Left colon (tissue), 2 donors: ENCODE measurements at regions not wholly inside any gene's neighbourhood (a gene's known extent, or its start where the extent isn't known, plus 50 kb on each side); places are given as distances from the start of the nearest gene placed in this dataset.
"Not testable (repeated sequence)": the region's sequence is repeated elsewhere in the genome, so short reads cannot be mapped to it uniquely, and the experiment has no call there.

ENCODE experiments used
- ATAC-seq: fragments of 200-7000 bp; cut with Tn5 transposase; one replicate; pipeline ENCODE4 v1.9.1; 2020; ENCODE audit warnings: mild to moderate bottlenecking, moderate library complexity
- DNase-seq, 2 donors: peaks; one replicate each; pipeline ENCODE4 v3.0.0-alpha.2; 2020
- intact Hi-C, 2 donors: fragments of 100-400 bp; cut with DNase I in 1 of 2; cut with micrococcal nuclease in 1 of 2; formaldehyde crosslinking; loops; one replicate each; pipeline versions ENCODE4 v1.11.2 to v1.14.0; 2022; cut with DNase I, micrococcal nuclease
- donor health status: DM: no; HTN: no; CAD: no.
- donor health status: DM: yes; HTN: yes; CAD: no.

DNA sequence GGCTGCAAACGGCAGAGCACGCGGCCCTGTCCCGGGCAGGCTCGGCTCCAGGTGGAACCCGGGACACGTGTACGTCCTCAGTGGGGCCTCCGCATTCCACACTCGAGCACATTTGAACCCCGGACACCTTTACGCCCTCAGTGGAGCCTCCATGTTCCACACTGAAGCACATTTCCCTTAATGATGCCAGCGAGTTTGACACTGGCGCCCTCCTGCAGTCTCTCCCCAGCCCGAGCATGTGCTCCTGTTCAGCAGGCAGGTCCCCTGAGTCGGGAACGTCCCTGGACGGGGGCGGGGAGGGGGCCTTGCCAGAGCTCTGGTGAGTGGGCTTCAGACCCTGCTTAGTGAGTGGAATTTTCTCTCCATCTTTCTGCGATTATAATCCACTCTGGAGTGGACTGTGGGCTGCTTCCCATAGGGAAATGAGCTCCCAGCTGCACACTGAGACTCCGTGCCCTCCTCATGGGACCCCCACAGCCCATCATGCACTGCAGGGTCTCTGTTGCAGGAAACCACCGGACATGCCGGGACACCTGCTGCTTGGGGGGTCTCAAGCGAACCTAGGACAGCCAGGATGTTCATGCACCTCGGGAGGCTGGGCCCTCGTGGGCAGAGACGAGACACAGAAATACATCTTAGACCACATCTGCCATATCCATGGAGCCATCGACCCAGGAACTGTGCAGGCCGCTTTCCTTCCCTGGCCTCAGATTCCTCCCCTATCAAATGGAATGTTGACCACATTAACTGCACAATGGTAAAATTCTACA, 70.3 kb upstream of the SNTG2 start:
- ATAC-seq (no peak), DNase-seq (no peak)
- intact Hi-C loops: no loop called here

DNA sequence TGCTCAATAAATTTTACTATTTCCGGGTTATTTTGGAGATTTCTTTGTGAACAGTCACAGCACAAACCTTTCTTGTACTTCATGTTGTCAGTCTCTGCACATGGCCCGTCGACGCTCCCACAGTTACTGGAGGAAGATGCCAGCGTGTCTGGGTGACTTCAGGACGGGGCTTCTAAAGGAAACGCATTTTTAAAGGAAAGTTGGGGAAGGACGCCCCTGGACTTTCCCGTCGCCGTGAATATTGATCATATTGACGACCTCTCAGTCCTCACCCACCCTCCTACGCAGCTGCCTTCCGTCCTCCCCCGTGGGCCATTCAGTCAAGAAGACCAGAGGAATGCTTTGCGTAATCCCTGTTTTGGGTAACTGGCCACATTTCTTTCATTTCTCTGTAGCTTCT, 71.1 kb upstream of the SNTG2 start:
- DNase-seq (no peak), ATAC-seq (no peak)

DNA sequence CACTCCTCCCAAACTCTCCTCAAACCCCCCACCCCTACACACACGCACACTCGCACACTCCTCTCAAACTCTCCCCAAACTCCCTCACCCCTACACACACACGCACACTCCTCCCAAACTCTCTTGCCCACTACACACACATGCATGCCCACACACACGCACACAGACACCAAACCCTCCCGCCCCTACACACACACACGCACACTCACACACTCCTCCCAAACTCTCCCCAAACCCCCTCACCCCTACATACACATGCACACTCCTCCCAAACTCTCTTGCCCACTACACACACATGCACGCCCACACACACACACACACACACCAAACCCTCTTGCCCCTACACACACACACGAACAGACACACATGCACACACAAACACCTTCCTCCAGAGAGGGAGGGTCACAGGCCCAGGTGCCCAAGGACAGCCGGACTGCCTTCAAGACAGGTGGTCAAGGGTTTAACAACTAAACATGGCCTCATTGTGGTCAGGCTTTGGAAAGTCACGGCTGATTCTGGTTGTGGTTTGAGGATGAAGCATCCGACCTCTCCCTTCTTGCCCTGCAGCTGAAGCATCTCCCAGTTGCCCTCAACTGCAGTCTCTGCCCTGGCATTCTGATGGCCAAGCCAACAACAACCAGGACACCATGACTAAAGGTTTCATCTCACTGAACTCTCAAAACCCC, 72.3 kb upstream of the SNTG2 start:
- DNase-seq (no peak), ATAC-seq (no peak)
- intact Hi-C loops: no loop called here

More for the DNA sequence above, 71.1 kb upstream of the SNTG2 start:
- intact Hi-C loops: no loop called here

- no peak for ATAC-seq
- intact Hi-C loops: no loop called here
- no peak for DNase-seq
Observed at GRCh38 chr2:877747-878146, 72.9 kb upstream of the SNTG2 start.

DNA sequence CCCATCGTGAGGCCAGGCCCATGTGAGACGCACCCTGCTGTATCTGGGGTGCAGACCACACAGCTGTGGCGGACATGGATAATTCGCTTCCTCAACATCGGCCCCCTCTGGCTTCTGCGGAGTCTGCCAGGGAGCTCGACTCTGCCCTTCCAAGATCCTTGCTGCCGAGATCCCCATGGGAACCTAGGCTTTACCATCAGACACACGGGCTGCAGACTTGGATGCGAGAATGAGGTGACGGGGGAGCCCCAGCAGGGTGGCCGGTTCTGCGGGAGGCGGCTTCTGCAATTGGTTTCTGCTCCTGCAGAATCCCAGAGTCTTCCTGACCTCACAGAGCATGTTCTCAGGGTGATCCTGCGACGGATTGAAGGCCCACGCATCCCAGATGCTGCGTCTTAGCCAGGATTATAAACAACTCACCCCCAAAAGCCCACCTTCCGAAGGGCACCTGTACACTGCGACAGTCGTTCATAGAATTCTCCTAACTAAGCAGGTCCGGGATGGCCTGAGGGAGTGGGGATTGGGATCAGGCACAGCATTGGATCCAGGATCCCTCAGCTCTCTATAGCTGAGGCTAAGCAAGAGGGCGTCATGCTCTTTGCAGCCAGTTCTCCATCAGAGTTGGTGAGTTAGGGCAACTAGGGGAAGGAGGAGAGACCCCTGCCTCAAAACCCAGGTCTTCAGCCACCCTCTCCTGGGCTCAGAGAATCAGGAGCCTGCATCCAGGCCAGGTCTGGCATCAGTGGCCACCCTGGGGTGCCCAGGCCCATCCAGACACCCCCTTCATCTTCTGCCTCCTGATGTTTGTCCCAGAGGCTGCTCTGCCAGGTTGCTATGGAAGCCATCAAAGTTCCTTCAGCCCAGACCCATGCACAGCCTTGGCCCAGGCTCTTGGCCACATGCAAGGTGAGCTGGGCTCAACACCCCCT, 74.7 kb upstream of the SNTG2 start:
- DNase-seq: no peak

DNA sequence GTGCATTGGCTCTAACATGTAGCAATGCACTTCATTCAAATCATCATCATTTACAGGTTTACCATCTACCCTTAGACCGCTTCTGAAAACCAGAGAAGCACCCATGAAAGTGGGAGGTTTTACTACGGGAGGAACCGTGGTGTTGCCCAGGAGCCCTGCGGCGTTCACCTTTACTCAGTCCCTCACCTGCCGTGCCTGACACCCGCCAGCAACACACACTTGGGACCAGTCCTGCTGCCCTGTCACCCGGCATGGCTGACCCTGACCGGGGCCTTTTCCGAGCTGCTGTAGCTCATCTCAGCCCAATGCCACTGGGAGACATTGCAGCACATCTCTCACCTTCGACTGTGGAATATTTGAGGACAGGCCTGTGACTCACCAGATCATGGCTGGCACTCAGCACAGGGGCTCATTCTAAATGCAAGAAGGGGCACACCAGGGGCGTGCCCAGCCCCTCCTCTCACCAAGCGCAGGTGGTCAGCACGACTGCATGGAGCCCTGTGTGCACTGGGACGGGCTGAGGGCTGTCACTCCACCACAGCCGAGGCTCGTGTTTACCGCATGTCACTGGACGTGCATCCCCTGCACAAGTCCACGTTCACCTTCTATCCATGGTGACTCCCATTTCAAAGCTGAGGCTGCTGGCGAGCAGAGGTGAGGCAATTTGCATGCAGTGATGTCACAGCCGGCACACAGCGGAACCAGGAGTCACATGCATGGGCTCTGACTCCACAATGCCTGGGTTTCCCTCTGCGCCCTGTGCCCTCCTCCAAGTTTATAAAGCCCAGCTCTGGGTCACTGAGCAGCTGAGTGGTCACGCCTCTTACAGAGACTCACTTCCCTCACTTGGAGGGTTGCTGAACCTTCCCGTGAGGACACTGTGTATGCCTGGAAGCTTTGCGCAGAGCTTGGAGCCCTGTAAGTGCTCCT, 76.7 kb upstream of the SNTG2 start:
- no peak for DNase-seq
- intact Hi-C loops: no loop called here
- ATAC-seq: no peak

More for the DNA sequence above, 74.7 kb upstream of the SNTG2 start:
- no peak for ATAC-seq
- intact Hi-C loops: no loop called here

GRCh38 chr2:873027-873426, 77.6 kb upstream of the SNTG2 start:
- intact Hi-C loops: no loop called here
- ATAC-seq (no peak), DNase-seq (no peak)

- intact Hi-C loops: no loop called here
- ATAC-seq: no peak
Observed at GRCh38 chr2:871926-872680, 78.5 kb upstream of the SNTG2 start.

GRCh38 chr2:871175-871727, 79.4 kb upstream of the SNTG2 start:
- ATAC-seq (no peak), DNase-seq (no peak)
- intact Hi-C loops: no loop called here

More at GRCh38 chr2:871926-872680, 78.5 kb upstream of the SNTG2 start:
- DNase-seq: no peak

DNA sequence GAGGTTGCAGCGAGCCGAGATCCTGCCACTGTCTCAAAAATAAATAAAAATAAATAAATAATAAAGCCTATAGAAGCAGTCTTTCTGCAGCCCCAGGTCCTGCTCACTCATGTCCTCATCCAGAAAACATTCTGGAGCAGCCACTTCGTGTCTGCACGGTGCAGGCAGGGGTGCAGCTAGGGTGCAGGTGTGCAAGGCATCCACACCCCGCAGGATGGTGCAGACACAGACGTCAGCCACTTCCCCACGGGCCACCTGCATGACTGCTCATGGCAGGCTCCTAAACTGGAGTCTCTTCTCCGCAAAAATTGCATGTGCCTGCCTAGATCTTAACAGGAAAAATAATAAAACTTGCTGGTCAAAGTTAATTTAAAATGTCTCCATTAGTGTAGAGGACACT, 80.2 kb upstream of the SNTG2 start:
- DNase-seq (no peak), ATAC-seq (no peak)
- intact Hi-C loops: no loop called here

DNA sequence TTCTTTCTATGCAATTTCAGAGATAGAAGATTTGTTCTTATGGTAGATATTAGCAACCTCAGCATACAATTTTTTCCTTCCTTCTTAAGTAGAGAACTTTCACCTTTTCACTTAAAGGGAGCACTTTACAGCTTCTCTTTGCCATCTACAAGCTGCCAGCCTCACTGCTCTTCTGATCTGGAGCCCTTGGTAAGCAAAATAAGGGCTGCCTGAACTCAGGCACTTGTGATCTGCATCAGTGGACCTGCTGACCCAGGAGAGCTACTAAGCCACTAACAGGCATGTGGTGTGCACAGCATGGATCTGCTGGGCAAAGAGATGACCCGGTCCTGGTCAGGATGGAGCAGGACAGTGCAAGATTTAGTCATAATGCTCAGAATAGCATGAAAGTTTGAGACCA, 80.8 kb upstream of the SNTG2 start:
- no peak for ATAC-seq
- intact Hi-C loops: no loop called here
- no peak for DNase-seq

- ATAC-seq (no peak), DNase-seq (no peak)
- intact Hi-C loops: no loop called here
Observed at GRCh38 chr2:869357-869871, 81.2 kb upstream of the SNTG2 start.

DNA sequence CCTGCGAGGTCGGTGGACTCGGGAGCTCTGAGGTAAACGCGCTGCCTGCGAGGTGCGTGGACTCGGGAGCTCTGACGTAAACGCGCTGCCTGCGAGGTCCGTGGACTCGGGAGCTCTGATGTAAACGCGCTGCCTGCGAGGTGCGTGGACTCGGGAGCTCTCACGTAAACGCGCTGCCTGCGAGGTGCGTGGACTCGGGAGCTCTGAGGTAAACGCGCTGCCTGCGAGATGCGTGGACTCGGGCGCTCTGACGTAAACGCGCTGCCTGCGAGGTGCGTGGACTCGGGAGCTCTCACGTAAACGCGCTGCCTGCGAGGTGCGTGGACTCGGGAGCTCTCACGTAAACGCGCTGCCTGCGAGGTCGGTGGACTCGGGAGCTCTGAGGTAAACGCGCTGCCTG, 81.8 kb upstream of the SNTG2 start:
- DNase-seq, intact Hi-C loops, ATAC-seq: not testable (repeated sequence)

DNA sequence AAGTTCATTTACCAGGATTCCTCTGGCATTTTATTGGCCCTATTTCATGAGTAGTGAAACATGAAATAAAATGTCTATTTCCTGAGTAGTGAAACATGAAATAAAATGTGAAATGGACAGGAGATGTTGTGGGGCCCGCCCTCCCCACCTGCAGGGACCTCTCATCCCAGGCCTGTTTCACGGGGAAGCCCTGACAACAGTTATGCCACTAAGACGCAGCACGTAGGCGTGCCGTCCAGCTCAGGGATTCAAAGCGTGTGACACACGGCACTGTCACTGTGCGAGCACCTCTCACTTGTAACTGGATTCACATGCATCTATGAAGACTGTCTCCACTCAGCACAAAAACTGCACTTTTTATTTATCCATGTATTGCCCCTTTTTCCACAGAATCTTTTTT, 83.4 kb upstream of the SNTG2 start:
- DNase-seq (no peak), ATAC-seq (peak; percentile 11)
- intact Hi-C loops: no loop called here

DNA sequence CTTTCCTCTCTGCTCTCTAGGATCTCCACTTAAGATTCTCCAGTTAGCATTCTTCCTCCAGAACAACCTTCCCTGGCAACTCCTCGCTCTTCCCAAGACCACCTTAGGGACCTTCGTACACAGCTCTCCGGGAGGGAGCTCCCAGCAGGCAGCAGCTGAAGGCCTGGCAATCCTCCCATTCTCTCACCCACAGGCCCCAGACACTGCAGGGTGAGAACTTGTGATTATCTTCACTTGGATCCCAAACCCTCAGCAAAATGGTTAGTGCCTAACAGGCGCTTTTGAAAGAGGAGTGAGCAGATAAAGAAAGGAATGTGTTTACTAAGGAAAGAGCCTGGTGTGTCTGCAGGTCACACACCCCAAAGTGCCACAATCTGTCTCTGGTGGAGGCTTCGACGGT, 83.8 kb upstream of the SNTG2 start:
- ATAC-seq (peak; percentile 22), DNase-seq (no peak)
- intact Hi-C loops: no loop called here

DNA sequence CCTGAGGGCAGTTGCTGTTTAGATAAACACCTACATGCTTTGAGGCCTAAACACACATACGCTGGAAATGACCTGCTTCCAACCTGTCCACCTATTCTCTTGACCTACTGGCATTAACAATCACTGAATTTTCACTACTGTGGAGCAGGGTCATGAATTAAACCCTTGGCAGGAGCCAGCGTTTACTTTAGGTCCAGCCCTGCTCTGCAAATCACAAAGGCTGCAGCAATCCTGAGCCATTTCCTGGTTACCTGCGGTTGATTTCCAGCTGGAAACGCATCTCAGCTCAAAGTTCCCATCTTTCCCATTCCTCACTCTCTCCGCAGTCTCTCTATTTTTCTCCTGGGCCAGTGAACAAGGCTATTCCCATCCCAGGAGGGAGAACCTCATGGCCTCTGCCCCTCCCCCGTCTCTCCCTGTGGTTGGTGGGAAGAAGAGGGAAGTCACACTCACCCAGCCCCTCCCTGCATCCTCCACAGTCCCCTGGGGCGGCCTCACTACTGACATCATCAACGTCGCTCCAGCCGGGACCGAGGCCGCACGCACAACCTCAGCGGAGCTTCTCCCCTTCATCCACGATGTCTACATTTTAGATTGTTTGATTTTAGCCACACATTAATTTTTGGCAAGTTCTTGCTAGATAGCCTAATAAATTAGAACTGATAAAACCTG, 84.5 kb upstream of the SNTG2 start:
- DNase-seq: peak in 1 of 2 donors; percentile 37
- ATAC-seq: peak; percentile 68
- intact Hi-C loops: no loop called here
